ENCODE measurements at regions not wholly inside any gene's neighbourhood (a gene's known extent, or its start where the extent isn't known, plus 50 kb on each side); places are given as distances from the start of the nearest gene placed in this dataset.

GRCh38 chr4:44928785-44929184 lies 202.4 kb upstream of the GNPDA2 start:
- H3K4me2 ChIP-seq (ENCODE audit: low read depth, low read length), result no peak overlapping the region
- no peaks in the 10 kb centered on the region for H4K20me1 ChIP-seq (ENCODE audit: insufficient read depth, low read length)
- in situ Hi-C loops (cut with MboI; ENCODE audit: low sequenced_read_pairs), result no loop called here
- no peak overlapping the region for H3K23ac ChIP-seq (ENCODE audit: low read depth, low read length)
- dilution Hi-C loops (cut with HindIII; ENCODE audit: low sequenced_read_pairs, unreplicated experiment), result no loop called here
- no peak overlapping the region for H2BK5ac ChIP-seq (ENCODE audit: low read depth, low read length, poor library complexity, severe bottlenecking)
- DNase-seq (no peak), ATAC-seq (ENCODE audit: low read depth) (no peak)
- no peaks in the 10 kb centered on the region for H3K36me3 ChIP-seq (ENCODE audit: control insufficient read depth, insufficient read depth, low read length)
- H2BK120ac ChIP-seq (ENCODE audit: low read depth, low read length), result no peak overlapping the region
- no peaks in the 10 kb centered on the region for H3K27me3 ChIP-seq (ENCODE audit: control insufficient read depth, insufficient read depth, low read length)
- H3K4me1 ChIP-seq (ENCODE audit: control insufficient read depth, insufficient read depth, low read length), result no peaks in the 10 kb centered on the region
- H2AK5ac ChIP-seq (ENCODE audit: low read depth, low read length), result no peak overlapping the region
- H3K56ac ChIP-seq (ENCODE audit: extremely low read depth, insufficient read depth, low read length), result no peak overlapping the region
- no peaks in the 10 kb centered on the region for H3K79me1 ChIP-seq (ENCODE audit: low read depth in 1 of 2, low read length in 2 of 2)
- no CpG with 5 or more reads among the region's 2 CpGs for WGBS, 2 experiments (ENCODE audit: extremely low coverage in 2 of 2, insufficient read length in 1 of 2)
- CTCF ChIA-PET, result interaction anchor here (0.6 kb wide), 1 partner anchor 713 kb away, joined by 3 read pairs; no protein-coding TSS in a partner anchor
- no peak overlapping the region for H3K18ac ChIP-seq (ENCODE audit: low read depth, low read length)
- H2BK15ac ChIP-seq (ENCODE audit: low read depth, low read length), result no peak overlapping the region
- no peak overlapping the region for H2AFZ ChIP-seq (replicated peaks; ENCODE audit: low read length, poor library complexity)
- TF ChIP-seq RFX5 (IDR thresholded peaks at IDR 0.05; ENCODE audit: low read depth, low read length), result no peak
- TF ChIP-seq MAZ (IDR thresholded peaks at IDR 0.05; ENCODE audit: borderline replicate concordance, low read depth, low read length), result no peak
- TF ChIP-seq, protein P1, sequence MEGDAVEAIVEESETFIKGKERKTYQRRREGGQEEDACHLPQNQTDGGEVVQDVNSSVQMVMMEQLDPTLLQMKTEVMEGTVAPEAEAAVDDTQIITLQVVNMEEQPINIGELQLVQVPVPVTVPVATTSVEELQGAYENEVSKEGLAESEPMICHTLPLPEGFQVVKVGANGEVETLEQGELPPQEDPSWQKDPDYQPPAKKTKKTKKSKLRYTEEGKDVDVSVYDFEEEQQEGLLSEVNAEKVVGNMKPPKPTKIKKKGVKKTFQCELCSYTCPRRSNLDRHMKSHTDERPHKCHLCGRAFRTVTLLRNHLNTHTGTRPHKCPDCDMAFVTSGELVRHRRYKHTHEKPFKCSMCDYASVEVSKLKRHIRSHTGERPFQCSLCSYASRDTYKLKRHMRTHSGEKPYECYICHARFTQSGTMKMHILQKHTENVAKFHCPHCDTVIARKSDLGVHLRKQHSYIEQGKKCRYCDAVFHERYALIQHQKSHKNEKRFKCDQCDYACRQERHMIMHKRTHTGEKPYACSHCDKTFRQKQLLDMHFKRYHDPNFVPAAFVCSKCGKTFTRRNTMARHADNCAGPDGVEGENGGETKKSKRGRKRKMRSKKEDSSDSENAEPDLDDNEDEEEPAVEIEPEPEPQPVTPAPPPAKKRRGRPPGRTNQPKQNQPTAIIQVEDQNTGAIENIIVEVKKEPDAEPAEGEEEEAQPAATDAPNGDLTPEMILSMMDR (conservative IDR thresholded peaks at IDR 0.05; ENCODE audit: low read depth, low read length), result no peak
- no peak for TF ChIP-seq BHLHE40 (IDR thresholded peaks at IDR 0.05; ENCODE audit: low read depth, low read length)
- TF ChIP-seq ELK1 (IDR thresholded peaks at IDR 0.05; ENCODE audit: borderline replicate concordance, low read depth, low read length), result no peak
- no peak for TF ChIP-seq MAFK (IDR thresholded peaks at IDR 0.05; ENCODE audit: low read depth, low read length)
- TF ChIP-seq POLR2A (IDR thresholded peaks at IDR 0.05; ENCODE audit: low read depth, low read length), result no peak
- no peak for TF ChIP-seq CEBPB (IDR thresholded peaks at IDR 0.05; ENCODE audit: low read depth, low read length)
- no peak for TF ChIP-seq USF2 (IDR thresholded peaks at IDR 0.05; ENCODE audit: low read depth, low read length)
- no peak for TF ChIP-seq CHD1 (IDR thresholded peaks at IDR 0.05; ENCODE audit: low read depth, low read length)
- TF ChIP-seq RCOR1 (IDR thresholded peaks at IDR 0.05; ENCODE audit: insufficient replicate concordance, low read length), result no peak
- no peak for TF ChIP-seq NFE2L2 (IDR thresholded peaks at IDR 0.05; ENCODE audit: low read depth, low read length)
- no peak for TF ChIP-seq MXI1 (IDR thresholded peaks at IDR 0.05; ENCODE audit: borderline replicate concordance, low read depth, low read length)
- no peak for TF ChIP-seq SMC3 (IDR thresholded peaks at IDR 0.05; ENCODE audit: low read depth, low read length)
- TF ChIP-seq FOS (IDR thresholded peaks at IDR 0.05; ENCODE audit: low read depth, low read length), result no peak
- TF ChIP-seq RAD21 (IDR thresholded peaks at IDR 0.05; ENCODE audit: low read length), result no peak
- H3K9me3 ChIP-seq (ENCODE audit: control insufficient read depth, insufficient read depth, low read length), result no peaks in the 10 kb centered on the region
- no peak overlapping the region for H4K5ac ChIP-seq (ENCODE audit: low read depth, low read length)
- no peak overlapping the region for H3K14ac ChIP-seq (replicated peaks; ENCODE audit: low read depth, low read length)
- no peak overlapping the region for H2AK9ac ChIP-seq (replicated peaks; ENCODE audit: low read depth, low read length, poor library complexity)
- POLR2A ChIA-PET (ENCODE audit: unreplicated experiment), result no interaction called here
- H3K4ac ChIP-seq (ENCODE audit: low read depth, low read length), result no peak overlapping the region
- no peak overlapping the region for H4K8ac ChIP-seq (ENCODE audit: low read depth in 2 of 2, low read length in 2 of 2)
- BruUV-seq (replicated peaks), result no TSS peak
- intact Hi-C loops (cut with micrococcal nuclease), result loop anchor here (5.0 kb wide), 1 partner anchor 1344 kb away; no protein-coding TSS in a partner anchor
- no peak overlapping the region for H3K4me3 ChIP-seq (ENCODE audit: insufficient read depth, low read depth, low read length)
- no peak overlapping the region for H4K91ac ChIP-seq (ENCODE audit: insufficient read depth, low read depth, low read length)
- no peaks in the 10 kb centered on the region for H3K9me1 ChIP-seq (ENCODE audit: insufficient read depth, low read length)
- no peak overlapping the region for H3K27ac ChIP-seq (ENCODE audit: insufficient read depth, low read length)
- no peak overlapping the region for H2BK20ac ChIP-seq (ENCODE audit: low read depth, low read length)
- no peak overlapping the region for H3K9ac ChIP-seq (ENCODE audit: low read depth, low read length)

Data from IMR-90 (cell line).